ENCODE measurements at regions not wholly inside any gene's neighbourhood (a gene's known extent, or its start where the extent isn't known, plus 50 kb on each side); places are given as distances from the start of the nearest gene placed in this dataset.

GRCh38 chr18:10141559-10141958 lies 227.7 kb downstream of the VAPA start:
- Histone ChIP-seq H3K36me3 (no peaks in the 10 kb centered on the region), H3K4me1 (peaks cover 0 to 30% (median 17%) of the 10 kb centered on the region in 9 donors), H3K4me3 (no peak overlapping the region), H3K27ac (no peak overlapping the region), H3K9me3 (no peaks in the 10 kb centered on the region), H3K27me3 (no peaks in the 10 kb centered on the region)
- DNase-seq (no peak), ATAC-seq (peak in 3 of 8 donors; percentile 18 to 66 (median 65))
- WGBS, 2 donors, result 85 to 91% methylated on average over 7 of the region's 7 CpGs
- intact Hi-C loops (cut with DNase I), result loop anchor here in 1 of 10 donors (10.0 kb wide), 1 partner anchor 77 kb away; no protein-coding TSS in a partner anchor
- TF ChIP-seq, protein P1, sequence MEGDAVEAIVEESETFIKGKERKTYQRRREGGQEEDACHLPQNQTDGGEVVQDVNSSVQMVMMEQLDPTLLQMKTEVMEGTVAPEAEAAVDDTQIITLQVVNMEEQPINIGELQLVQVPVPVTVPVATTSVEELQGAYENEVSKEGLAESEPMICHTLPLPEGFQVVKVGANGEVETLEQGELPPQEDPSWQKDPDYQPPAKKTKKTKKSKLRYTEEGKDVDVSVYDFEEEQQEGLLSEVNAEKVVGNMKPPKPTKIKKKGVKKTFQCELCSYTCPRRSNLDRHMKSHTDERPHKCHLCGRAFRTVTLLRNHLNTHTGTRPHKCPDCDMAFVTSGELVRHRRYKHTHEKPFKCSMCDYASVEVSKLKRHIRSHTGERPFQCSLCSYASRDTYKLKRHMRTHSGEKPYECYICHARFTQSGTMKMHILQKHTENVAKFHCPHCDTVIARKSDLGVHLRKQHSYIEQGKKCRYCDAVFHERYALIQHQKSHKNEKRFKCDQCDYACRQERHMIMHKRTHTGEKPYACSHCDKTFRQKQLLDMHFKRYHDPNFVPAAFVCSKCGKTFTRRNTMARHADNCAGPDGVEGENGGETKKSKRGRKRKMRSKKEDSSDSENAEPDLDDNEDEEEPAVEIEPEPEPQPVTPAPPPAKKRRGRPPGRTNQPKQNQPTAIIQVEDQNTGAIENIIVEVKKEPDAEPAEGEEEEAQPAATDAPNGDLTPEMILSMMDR (IDR thresholded peaks at IDR 0.05), result no peak

DNA sequence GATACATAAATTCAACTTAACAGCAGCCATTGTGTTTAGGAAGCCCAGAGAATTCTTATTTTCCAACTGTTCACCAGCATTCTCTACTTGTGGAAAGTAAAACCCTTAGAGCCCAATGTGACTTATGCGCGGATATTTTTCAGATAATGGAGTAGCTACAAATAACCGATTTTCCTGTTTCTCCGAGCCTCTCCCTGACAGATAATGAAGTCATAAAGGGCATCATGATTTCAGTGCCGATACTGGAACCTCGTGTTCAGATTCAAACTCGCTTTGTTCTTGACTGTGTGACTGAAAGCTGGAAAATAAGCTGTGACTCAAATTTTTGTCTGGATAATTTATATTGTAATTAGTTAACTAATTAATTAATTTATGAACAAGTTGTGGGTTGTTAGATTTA lies 228.2 kb downstream of the VAPA start:
- 68 to 81% methylated on average over 7 of the region's 7 CpGs for WGBS, 2 donors

GRCh38 chr18:10142496-10143160 lies 228.8 kb downstream of the VAPA start:
- DNase-seq, result peak in 1 of 2 donors; percentile 45

More for the DNA sequence above, 228.2 kb downstream of the VAPA start:
- DNase-seq, result no peak
- Histone ChIP-seq H3K9me3 (no peaks in the 10 kb centered on the region), H3K4me3 (no peak overlapping the region), H3K36me3 (no peaks in the 10 kb centered on the region), H3K27me3 (no peaks in the 10 kb centered on the region), H3K4me1 (peaks cover 0 to 30% (median 17%) of the 10 kb centered on the region in 9 donors), H3K27ac (no peak overlapping the region)
- intact Hi-C loops (cut with DNase I), result loop anchor here in 1 of 10 donors (10.0 kb wide), 1 partner anchor 77 kb away; no protein-coding TSS in a partner anchor
- TF ChIP-seq, protein P1 (IDR thresholded peaks at IDR 0.05), result no peak
- no peak for ATAC-seq

GRCh38 chr18:10143596-10143995 lies 229.8 kb downstream of the VAPA start:
- intact Hi-C loops (cut with DNase I), result loop anchor here in 1 of 10 donors (10.0 kb wide), 1 partner anchor 79 kb away; no protein-coding TSS in a partner anchor

More at GRCh38 chr18:10142496-10143160, 228.8 kb downstream of the VAPA start:
- Histone ChIP-seq H3K36me3 (no peaks in the 10 kb centered on the region), H3K9me3 (no peaks in the 10 kb centered on the region), H3K4me3 (no peak overlapping the region), H3K27me3 (no peaks in the 10 kb centered on the region), H3K27ac (no peak overlapping the region), H3K4me1 (peaks cover 0 to 30% (median 17%) of the 10 kb centered on the region in 9 donors)
- WGBS, 2 donors, result 54 to 62% methylated on average over 14 of the region's 14 CpGs
- TF ChIP-seq, protein P1 (IDR thresholded peaks at IDR 0.05), result no peak
- peak; percentile 54 to 90 (median 68) for ATAC-seq
- intact Hi-C loops (cut with DNase I), result loop anchor here in 1 of 10 donors (10.0 kb wide), 1 partner anchor 78 kb away; no protein-coding TSS in a partner anchor

More at GRCh38 chr18:10143596-10143995, 229.8 kb downstream of the VAPA start:
- WGBS, 2 donors, result 41 to 56% methylated on average over 3 of the region's 3 CpGs
- Histone ChIP-seq H3K4me3 (no peak overlapping the region), H3K4me1 (peaks cover 0 to 30% (median 17%) of the 10 kb centered on the region in 9 donors), H3K27me3 (no peaks in the 10 kb centered on the region), H3K27ac (no peak overlapping the region), H3K36me3 (no peaks in the 10 kb centered on the region), H3K9me3 (no peaks in the 10 kb centered on the region)
- TF ChIP-seq, protein P1 (IDR thresholded peaks at IDR 0.05), result no peak
- DNase-seq (no peak), ATAC-seq (peak in 2 of 8 donors; percentile 10 to 25)
